Esophagus squamous epithelium (tissue), 4 donors: ENCODE measurements at regions not wholly inside any gene's neighbourhood (a gene's known extent, or its start where the extent isn't known, plus 50 kb on each side); places are given as distances from the start of the nearest gene placed in this dataset.

ENCODE experiments used
- POLR2A ChIP-seq, 4 donors: fragments of 450-650 bp; IDR thresholded peaks; one replicate each; pipeline ENCODE4 v1.6.1; 2017; ENCODE audit warnings: antibody characterized with exemption in 4 of 4, mild to moderate bottlenecking in 4 of 4, moderate library complexity in 3 of 4
- TF ChIP-seq, protein P1 (sequence below), 6 experiments: fragments of 450-650 bp in 4 of 6; fragments of 200-600 bp in 2 of 6; sonication (generic) in 2 of 6; IDR thresholded peaks; one replicate each; pipeline ENCODE4 v1.5.1; 2016 to 2019; ENCODE audit warnings: antibody characterized with exemption in 6 of 6, mild to moderate bottlenecking in 4 of 6, moderate library complexity in 4 of 6

DNA sequence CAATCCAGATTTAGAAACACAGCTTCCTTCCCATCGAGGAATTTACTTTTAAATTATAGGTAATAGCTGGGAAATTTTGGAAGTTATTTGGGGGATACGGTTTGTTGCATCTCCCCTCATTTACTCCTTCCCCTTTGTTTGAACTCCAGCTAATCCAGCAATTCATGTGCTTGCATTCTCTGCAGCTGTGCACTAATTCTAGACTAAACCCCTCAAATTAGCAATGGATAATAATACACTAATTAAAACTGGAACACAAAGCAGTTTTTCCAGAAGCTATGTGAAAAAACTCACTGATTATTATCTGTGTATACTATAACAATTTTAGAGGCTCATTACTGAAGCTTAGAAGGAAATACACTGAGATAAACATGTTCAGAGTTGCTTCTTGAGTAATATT lies 751.2 kb upstream of the ZNF608 start:
- no peak for TF ChIP-seq POLR2A (IDR thresholded peaks at IDR 0.05)
- TF ChIP-seq, protein P1, sequence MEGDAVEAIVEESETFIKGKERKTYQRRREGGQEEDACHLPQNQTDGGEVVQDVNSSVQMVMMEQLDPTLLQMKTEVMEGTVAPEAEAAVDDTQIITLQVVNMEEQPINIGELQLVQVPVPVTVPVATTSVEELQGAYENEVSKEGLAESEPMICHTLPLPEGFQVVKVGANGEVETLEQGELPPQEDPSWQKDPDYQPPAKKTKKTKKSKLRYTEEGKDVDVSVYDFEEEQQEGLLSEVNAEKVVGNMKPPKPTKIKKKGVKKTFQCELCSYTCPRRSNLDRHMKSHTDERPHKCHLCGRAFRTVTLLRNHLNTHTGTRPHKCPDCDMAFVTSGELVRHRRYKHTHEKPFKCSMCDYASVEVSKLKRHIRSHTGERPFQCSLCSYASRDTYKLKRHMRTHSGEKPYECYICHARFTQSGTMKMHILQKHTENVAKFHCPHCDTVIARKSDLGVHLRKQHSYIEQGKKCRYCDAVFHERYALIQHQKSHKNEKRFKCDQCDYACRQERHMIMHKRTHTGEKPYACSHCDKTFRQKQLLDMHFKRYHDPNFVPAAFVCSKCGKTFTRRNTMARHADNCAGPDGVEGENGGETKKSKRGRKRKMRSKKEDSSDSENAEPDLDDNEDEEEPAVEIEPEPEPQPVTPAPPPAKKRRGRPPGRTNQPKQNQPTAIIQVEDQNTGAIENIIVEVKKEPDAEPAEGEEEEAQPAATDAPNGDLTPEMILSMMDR (IDR thresholded peaks at IDR 0.05): no peak
